DND-41 (cell line): ENCODE measurements at regions not wholly inside any gene's neighbourhood (a gene's known extent, or its start where the extent isn't known, plus 50 kb on each side); places are given as distances from the start of the nearest gene placed in this dataset.

Experiments
- ATAC-seq: fragments of 200-7000 bp; cut with Tn5 transposase; 3 replicates; pipeline ENCODE4 v1.9.1; 2021; ENCODE audit warnings: low read depth; ENCODE audit not compliant: insufficient read depth
- DNase-seq: peaks from one replicate; pipeline ENCODE4 v3.0.0-alpha.2; 2020
- H2AFZ ChIP-seq: 2 replicates; pipeline ENCODE4 v1.6.0; 2012; ENCODE audit warnings: low read depth, low read length
- H3K27ac ChIP-seq: 2 replicates; pipeline ENCODE4 v1.5.1; 2012; ENCODE audit warnings: low read length, inconsistent platforms
- H3K27me3 ChIP-seq: fragments of 200-600 bp; sonication (generic); 2 replicates; pipeline ENCODE4 v1.6.0; 2012; ENCODE audit warnings: low read length, mild to moderate bottlenecking, inconsistent platforms; ENCODE audit not compliant: insufficient read depth, poor library complexity
- H3K36me3 ChIP-seq: 2 replicates; pipeline ENCODE4 v1.5.1; 2012; ENCODE audit warnings: low read length, inconsistent platforms; ENCODE audit not compliant: insufficient read depth
- H3K4me1 ChIP-seq: 2 replicates; pipeline ENCODE4 v1.5.1; 2012; ENCODE audit warnings: mild to moderate bottlenecking, low read length; ENCODE audit not compliant: insufficient read depth
- H3K4me2 ChIP-seq: 2 replicates; pipeline ENCODE4 v1.6.0; 2012; ENCODE audit warnings: mild to moderate bottlenecking, moderate library complexity, low read length, inconsistent platforms; ENCODE audit not compliant: insufficient read depth
- H3K4me3 ChIP-seq, 2 experiments: fragments of 200-600 bp in 1 of 2; shearing (Covaris generic) in 1 of 2; 2 replicates each; pipeline ENCODE4 v1.5.1; 2012 to 2016; ENCODE audit warnings: inconsistent platforms in 2 of 2, low read length in 2 of 2, mild to moderate bottlenecking in 2 of 2, low read depth in 1 of 2, moderate library complexity in 1 of 2
- H3K79me2 ChIP-seq: 2 replicates; pipeline ENCODE4 v1.6.0; 2012; ENCODE audit warnings: low read length, inconsistent platforms; ENCODE audit not compliant: insufficient read depth
- H3K9ac ChIP-seq: 2 replicates; pipeline ENCODE4 v1.6.0; 2012; ENCODE audit warnings: low read depth, mild to moderate bottlenecking, inconsistent platforms, low read length, moderate library complexity
- H3K9me3 ChIP-seq: 2 replicates; pipeline ENCODE4 v1.5.1; 2012; ENCODE audit warnings: low read length, moderate library complexity, mild to moderate bottlenecking, inconsistent platforms; ENCODE audit not compliant: insufficient read depth, severe bottlenecking
- H4K20me1 ChIP-seq: 2 replicates; pipeline ENCODE4 v1.6.0; 2012; ENCODE audit warnings: low read length; ENCODE audit not compliant: insufficient read depth
- CTCF ChIP-seq: IDR thresholded peaks from 2 replicates; pipeline ENCODE4 v1.5.1; 2012; ENCODE audit warnings: borderline replicate concordance, low read length, moderate library complexity, mild to moderate bottlenecking; ENCODE audit not compliant: poor library complexity, severe bottlenecking; ENCODE audit errors: extremely low read depth
- EZH2 ChIP-seq: IDR thresholded peaks from 3 replicates; pipeline ENCODE4 v1.6.1; 2012; ENCODE audit warnings: borderline replicate concordance, low read depth, mild to moderate bottlenecking, moderate library complexity, low read length, inconsistent platforms; ENCODE audit not compliant: severe bottlenecking

DNA sequence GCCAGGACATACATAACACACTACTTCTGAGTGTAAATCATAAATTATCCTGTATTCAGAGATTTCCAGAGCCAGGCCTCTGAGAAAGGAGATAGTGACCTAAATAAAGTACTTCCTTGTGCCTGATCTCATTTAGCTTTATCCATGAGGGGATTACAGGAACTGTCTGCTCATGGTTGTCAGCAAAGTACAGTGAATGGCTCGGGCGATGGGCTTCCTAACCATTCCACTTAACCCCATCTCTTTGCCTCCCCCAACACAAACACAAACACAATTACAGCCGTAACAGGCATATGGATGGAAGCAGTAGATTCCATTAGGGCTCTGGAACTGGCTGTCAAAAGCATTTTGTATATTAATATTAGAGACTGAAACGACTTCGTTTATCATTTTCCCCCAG is 206.7 kb upstream of the CPNE8 start:
- no peak for TF ChIP-seq CTCF
- no peak for TF ChIP-seq EZH2
- Histone ChIP-seq H3K27ac (no peak overlapping the region), H3K79me2 (no peaks in the 10 kb centered on the region), H2AFZ (no peak overlapping the region), H3K9ac (no peak overlapping the region), H4K20me1 (no peaks in the 10 kb centered on the region), H3K27me3 (no peaks in the 10 kb centered on the region), H3K4me3 (no peak overlapping the region), H3K36me3 (no peaks in the 10 kb centered on the region), H3K4me2 (no peak overlapping the region), H3K4me1 (no peaks in the 10 kb centered on the region), H3K9me3 (no peaks in the 10 kb centered on the region)
- no peak for ATAC-seq
- DNase-seq: no peak

DNA sequence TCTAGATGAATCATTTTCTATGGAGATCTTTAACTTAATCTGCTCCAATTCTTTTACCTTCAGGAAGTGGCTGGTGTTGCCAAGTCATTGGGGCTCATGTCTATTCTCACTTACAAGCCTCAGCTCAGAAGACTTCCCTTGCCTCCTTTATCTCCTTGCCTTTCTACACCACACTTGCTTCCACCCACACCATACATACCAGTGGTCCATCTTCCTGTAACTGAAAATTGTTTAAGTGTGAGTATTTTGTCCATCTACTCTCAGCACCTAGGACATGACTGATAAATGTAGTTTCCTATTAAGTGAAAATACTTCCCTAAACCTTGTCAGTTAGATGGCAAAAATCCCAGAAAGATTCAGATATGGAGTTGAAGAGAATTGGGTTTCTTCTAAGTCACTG is 199.7 kb upstream of the CPNE8 start:
- Histone ChIP-seq H3K36me3 (no peaks in the 10 kb centered on the region), H3K9ac (no peak overlapping the region), H3K9me3 (no peaks in the 10 kb centered on the region), H3K4me3 (no peak overlapping the region), H3K4me1 (no peaks in the 10 kb centered on the region), H4K20me1 (no peaks in the 10 kb centered on the region), H3K27me3 (no peaks in the 10 kb centered on the region), H3K4me2 (no peak overlapping the region), H2AFZ (no peak overlapping the region), H3K27ac (no peak overlapping the region), H3K79me2 (no peaks in the 10 kb centered on the region)
- no peak for ATAC-seq
- TF ChIP-seq EZH2: no peak
- TF ChIP-seq CTCF: no peak
- DNase-seq: no peak

DNA sequence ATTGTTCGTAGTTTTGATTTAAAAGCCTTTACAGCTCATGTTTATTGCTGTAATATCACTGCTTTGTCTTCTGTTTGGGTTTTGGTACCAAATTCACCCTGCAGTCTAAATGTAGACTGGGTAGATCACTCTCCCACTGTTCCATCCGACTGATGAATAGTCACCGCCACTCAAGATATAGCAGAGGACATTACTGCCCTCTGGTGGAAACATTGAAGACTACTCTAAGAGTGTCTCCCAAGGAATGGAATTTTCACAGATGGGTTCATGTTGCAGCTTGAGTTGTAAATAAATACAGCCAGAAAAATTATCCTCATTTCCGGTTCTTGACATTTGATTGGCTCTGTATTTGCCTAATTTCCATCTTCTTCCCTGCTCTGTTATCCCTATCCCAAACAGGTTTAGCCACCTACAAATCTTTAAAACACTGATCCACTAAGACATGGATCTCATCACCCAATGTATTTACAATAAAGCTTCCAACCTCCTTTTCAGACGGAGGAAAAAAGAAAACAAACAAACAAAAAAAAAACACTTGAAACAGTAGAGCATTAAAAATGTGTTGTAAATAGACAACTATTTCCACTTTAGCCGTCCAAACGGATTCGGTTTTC is 198.3 kb upstream of the CPNE8 start:
- Histone ChIP-seq H3K4me3 (no peak overlapping the region), H3K79me2 (no peaks in the 10 kb centered on the region), H3K36me3 (no peaks in the 10 kb centered on the region), H4K20me1 (no peaks in the 10 kb centered on the region), H2AFZ (no peak overlapping the region), H3K4me1 (no peaks in the 10 kb centered on the region), H3K9ac (no peak overlapping the region), H3K4me2 (no peak overlapping the region), H3K9me3 (no peaks in the 10 kb centered on the region), H3K27me3 (no peaks in the 10 kb centered on the region), H3K27ac (no peak overlapping the region)
- ATAC-seq (peak; percentile 78), DNase-seq (peak; percentile 6)
- peak; percentile 72 for TF ChIP-seq CTCF
- no peak for TF ChIP-seq EZH2
